NCI-H526 (cell line): ENCODE measurements at regions not wholly inside any gene's neighbourhood (a gene's known extent, or its start where the extent isn't known, plus 50 kb on each side); places are given as distances from the start of the nearest gene placed in this dataset.

Experiments
- DNase-seq, 2 experiments: peaks; one replicate each; lab custom pipeline; 2025; lab: John Stamatoyannopoulos, UW

DNA sequence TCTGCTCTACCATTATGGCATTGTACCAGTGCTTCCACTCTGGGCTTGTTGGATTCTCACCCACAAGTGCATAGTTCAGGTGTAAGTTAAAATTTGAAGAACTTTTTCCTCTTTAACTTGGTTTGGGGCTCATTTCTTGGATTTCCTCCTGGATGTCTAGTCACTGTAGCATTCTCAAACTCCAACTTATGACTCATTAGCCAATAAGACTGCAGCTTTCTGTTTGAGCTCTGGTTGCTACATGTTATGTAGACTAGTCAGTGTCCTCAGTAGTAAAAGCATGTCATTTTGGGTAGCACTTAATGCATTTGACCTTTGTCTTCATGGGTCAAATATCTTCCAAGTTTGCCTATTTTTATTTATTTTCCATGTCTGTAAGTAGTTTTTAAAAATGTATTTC is 790.8 kb downstream of the BRINP1 start:
- DNase-seq = no peak

DNA sequence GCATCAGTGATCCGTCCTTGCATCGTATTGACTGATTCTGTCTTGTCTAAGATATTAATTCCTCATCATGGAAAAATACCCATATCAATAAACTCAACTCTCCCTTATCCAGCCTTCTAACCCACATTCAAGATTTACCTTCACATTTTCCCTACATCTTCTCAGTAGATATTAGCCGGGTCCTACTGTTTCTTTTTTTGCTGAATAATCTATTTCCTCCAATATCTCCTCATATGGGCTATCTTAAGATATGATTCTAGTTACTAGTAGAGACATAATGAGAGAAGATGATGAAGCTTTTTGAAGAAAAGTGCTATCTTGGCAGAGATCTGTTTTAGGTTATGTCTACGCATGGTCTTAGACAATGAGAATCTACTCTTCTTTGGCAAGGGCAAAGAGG is 785.8 kb downstream of the BRINP1 start:
- DNase-seq = no peak

DNA sequence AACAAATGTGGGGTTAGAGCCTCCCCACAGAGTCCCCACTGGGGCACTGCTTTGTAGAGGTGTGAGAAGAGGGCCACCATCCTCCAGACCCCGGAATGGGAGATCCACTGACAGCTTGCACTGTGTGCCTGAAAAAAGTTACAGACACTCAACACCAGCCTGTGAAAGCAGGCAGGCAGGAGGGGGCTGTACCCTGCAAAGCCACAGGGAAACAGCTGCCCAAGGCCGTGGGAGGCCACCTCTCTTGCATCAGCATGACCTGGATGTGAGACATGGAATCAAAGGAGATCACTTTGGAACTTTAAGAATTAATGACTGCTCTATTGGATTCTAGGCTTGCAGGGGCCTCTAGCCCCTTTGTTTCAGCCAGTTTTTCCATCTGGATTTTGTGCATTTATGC is 782.3 kb downstream of the BRINP1 start:
- DNase-seq = no peak

DNA sequence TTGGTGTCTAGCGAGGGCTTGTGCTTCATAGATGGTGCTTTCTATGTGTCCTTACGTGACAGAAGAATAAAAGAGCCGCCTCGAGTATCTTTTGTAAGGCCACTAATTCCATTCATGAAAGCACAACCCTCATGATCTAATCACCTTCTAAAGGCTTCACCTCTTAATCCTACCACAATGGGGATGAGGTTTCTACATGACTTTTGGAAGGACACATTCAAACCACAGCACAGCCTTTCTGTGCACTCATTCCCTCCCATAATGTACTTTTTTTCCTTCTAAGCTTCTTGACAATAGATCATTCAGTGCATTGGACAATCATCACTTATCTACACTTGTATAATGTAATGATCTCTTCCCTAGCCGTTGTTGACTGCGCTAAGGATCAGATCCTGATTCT is 774.8 kb downstream of the BRINP1 start:
- DNase-seq = no peak

DNA sequence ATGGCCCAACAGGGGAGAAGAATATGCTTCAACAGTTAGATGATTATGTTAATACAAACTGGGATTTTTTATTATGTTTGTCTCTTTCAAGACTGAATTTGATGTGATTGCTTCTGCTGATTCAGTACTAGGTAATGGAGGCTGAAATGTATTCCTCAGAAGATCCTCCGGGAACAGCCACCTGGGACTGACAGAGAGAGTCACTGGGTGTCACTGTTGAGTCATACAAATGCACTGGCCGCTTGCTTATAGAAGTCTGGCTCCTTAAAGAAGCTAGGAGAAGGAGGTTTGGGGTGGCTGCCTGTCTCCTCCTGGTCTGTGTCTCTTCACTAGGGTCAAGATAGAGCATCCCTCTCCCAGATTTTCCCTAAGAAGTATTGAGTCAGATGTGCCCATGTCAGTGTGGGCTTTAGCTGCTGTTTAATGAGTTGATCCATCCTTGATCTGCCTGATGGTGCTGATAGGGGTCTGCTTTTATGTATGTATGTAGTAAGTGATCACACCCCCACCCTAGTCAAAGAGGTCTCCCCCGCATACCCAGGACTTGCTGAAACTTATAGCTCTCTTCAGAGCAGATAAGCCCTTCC is 773.4 kb downstream of the BRINP1 start:
- peak in 1 of 2 experiments; percentile 1 for DNase-seq

DNA sequence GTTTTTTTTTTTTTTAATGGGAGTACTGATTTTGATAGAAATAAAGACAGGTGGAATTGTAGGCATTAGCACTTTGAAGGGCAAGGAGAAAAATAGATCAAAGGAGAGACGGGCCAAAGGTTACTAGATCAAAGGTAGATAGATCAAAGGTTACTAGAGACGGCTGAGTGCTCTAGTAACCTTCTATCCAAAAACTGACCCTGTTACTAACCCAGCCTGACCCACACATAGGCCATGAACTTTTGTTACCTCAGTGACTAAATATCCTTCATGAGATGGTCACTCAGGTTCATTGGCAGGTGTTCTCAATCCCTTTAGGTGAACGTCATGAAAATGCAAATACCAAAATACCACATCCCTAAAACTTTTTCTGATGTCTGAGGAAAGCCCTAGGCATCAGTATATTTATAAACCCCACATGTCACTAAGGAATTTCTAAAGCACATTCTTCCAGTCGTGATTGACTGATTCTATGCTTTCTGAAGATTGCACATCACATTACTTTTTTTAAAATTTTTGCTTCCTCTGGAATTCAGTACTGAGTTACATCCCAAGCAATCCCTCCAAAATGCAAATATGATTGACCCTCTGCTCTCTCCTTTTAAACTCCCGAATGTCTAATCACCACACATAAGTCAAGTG is 772.7 kb downstream of the BRINP1 start:
- no peak for DNase-seq

DNA sequence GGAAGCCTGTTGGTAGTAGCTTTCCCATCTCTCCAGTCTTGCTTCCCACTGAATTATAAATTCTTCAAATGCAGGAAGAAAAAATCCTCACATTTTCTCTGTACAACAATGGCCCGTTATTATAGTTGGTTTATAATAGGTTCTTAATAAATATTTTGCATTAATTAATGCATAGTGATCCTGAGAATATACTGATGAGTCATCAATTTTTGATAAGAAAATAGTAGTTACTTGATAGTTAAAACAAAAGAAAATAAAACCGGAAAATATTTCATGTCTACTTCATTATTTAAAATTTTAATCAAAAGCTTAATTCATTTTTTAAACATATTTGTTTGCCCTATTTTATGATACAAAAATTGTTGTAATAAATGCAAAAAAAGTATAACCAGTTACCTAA is 762.6 kb downstream of the BRINP1 start:
- no peak for DNase-seq

DNA sequence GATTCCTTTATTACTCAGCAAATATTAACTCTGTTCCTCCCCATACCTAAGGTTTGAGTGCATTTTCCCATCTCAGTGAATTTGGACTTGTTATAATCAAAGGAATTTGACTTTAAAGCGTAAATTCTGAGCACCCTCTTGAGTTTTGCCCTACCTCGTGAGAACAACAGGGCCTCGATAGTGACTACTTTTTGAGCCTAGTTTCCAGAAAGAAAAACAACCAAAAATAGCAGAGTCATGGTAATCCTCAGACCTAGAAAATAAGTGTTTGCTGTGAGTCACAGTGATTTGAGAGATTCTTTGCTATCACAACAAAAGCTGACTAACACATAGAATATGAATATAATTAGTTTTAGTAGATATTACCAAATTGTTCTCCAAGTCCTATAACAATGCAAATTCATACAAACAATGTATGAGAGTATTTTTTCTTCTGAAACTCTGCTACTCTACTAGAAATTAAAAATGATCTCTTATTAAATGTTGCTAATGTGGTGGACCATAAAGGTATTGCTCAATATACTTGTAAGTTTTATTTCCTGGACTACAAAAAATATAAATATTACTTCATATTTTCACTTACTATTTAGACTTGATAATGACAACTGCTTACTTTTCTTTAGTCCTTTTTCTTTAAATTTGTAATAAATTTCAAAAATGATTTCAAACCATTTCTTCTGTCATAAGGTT is 759.7 kb downstream of the BRINP1 start:
- no peak for DNase-seq

DNA sequence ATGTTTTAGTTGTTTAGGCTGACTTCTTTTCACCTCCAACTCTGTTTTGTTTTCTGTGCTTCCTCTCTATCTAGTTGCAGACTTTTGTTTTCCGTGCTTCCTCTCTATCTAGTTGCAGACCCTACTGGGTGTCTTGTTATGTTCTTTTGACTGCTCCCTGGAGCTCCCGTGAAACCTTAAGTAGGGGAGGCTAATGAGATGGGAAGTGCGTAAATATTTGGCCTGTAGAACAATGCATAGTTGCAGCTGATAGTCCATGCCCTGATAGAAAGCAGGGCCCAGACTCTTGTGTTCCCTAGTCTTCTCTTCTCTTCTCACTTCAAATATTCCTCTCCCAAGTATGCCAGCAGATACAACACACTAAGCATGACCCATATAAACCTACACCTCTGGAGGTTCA is 757.0 kb downstream of the BRINP1 start:
- no peak for DNase-seq

DNA sequence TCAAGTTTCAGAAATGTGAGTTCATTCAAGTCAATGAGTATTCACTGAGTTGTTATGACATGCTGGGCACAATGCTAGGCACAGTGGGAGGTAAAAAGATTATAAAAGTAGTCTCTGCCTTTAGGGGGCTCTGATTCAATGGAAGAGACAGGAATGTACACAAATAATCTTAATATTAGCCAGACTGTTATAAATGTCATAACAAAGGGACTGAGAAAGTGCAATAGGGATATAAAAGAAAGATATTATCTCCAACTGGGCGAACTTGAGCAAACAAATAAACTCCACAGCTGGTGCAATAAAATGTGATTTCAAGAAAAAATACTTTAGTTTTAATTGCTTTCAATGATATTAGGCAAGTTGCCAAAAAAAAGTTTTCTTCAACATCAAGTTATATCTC is 755.2 kb downstream of the BRINP1 start:
- no peak for DNase-seq

DNA sequence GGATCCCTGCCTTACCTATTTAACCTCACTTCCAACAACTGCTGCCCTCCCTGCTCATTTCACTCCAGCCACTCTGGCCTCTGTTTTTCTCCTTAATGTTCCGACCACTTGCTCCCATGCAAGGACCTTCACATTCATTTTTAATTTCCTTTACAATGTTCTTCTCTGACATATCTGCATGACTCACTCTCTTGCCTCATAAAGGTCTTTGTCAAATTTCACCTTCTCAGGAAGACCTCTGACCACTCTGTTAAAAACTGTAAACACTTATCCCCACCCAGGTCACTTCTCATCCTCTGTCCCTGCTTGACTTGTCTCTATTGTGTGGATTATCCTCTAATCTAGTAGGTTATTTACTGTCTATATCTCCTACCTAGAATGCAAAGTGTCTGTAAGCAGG is 751.2 kb downstream of the BRINP1 start:
- no peak for DNase-seq

DNA sequence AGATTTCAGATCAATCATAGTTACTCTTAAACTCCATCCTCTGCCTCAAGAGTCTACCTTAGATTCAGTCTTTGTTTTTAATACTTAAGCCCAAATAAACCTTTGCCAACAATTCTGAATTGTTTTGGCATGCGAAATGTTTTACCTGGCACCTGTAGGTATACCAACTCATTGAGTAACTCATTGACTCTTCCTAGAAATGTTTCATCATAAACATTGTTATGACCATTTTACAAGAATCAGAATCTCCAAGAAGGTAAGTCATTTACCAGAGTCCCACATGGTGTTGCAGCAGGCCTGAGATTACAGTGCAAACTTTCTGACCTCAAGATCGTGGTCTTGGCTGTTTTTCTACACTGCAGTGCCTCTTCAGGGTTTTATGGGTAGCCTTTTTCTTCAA is 750.4 kb downstream of the BRINP1 start:
- DNase-seq = no peak

DNA sequence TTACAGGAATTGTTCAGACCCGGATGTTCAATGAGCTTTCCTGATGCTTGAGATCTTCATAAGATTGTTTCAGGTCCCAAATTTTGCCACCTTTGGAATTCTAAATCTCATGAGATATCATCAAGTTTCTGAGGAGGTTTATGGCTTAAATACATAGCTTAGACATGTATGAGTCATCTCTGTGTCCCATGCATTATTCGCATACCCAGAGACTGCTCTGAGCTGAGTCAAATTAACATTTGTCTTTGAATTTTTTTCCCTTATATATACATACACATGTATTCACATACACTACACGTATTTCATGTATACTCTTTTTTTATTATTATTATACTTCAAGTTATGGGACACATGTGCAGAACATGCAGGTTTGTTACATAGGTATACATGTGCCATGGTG is 744.6 kb downstream of the BRINP1 start:
- no peak for DNase-seq

DNA sequence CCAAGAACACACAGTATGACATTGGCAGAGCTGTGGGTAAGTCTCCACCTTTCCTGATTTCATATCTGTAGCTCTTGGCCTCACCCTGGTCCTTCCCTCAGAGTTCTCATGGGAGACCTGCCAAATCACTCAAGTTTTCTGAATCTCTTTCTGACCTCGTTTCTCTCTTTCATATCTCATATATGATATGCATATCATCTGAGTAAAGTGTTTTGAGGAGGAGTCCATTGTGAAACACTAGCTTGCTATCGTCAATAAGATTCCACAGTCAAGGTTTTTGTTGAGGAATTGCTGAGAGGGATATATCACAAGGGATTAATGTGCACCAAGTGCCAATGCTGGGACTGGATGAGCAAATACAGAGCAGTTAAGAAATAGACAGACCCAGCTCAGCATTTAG is 739.2 kb downstream of the BRINP1 start:
- DNase-seq = no peak

DNA sequence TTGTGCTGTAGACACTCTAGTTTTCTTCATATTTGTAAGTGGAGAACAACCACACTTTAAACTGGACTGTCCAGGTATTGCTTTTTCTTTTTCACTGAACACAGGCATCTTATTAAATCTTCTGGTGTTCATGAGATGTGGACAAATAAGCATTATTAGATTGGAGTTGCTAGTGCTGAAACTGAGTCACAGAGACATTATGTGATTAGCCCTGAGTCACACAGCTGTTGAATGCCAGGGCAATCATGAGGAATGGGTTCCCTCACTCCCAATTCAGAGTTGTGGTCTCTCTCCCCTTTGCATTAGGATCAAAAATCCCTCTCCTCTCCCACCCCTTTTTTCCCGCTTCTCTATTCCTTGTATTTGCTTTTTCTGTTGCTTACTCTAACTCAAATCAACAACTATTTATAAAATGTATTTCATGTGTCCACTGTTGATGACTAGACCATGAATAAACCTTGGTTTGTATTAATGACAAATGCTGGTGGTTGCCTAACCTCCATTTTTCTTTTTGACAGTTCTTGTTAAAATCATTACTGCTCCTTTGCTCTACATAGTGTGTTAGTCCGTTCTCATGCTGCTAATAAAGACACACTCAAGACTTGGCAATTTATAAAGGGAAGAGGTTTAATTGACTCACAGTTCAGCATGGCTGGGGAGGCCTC is 738.2 kb downstream of the BRINP1 start:
- DNase-seq = no peak

DNA sequence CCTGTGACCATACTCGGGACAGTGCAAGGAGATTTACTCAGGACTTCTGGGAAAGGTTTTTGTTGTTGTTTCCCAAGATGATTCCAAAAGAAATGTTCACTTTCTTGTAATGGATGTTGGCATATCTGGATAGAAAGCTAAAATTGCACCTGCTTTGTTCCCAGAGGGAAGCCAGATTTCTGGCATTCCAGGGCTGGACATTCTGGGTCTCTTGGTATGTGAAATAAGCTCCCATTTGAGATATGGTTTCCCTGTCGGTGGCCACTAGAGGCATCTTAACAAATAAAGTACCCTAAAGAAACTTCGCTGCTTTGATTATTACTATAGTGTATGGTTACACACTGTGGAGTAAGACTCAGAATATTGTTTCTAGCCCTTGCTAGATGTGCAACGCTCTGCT is 737.3 kb downstream of the BRINP1 start:
- no peak for DNase-seq

DNA sequence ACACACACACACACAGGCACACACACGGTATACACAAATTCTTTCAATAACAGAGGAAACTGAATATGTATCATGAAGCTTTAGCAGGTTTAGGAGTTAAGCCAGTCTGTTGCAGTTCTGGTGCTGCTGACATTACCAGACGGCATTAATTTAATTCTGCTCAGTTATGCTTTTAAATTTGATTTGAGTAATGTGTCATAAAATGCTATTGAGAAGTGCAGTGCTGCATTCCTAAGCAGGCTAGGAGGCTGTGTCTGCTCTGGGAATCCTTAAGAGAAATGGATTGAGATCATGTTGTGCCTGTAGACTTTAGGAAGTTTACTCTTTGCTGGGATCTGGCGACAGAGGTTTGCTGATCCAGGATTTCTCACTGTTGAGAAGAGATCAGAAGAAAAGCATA is 733.8 kb downstream of the BRINP1 start:
- DNase-seq = no peak

DNA sequence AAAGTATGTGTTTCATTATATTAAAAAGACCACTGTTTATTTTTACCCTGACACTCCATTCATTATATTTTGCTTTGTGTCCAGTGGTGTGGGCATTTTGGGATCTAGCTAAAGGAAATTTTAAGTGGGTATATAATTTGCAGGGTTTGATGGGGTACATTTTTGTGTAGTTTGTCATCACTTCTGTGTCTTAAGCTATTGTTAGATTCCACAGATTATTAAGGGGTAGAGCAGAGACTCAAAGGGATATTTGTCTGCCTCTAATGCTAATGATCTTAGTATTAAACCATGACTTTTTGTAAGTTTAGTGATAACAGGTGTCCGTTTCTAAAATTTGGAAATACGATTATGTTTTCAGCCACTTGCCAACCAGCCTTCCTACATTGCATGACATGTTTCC is 731.6 kb downstream of the BRINP1 start:
- no peak for DNase-seq

DNA sequence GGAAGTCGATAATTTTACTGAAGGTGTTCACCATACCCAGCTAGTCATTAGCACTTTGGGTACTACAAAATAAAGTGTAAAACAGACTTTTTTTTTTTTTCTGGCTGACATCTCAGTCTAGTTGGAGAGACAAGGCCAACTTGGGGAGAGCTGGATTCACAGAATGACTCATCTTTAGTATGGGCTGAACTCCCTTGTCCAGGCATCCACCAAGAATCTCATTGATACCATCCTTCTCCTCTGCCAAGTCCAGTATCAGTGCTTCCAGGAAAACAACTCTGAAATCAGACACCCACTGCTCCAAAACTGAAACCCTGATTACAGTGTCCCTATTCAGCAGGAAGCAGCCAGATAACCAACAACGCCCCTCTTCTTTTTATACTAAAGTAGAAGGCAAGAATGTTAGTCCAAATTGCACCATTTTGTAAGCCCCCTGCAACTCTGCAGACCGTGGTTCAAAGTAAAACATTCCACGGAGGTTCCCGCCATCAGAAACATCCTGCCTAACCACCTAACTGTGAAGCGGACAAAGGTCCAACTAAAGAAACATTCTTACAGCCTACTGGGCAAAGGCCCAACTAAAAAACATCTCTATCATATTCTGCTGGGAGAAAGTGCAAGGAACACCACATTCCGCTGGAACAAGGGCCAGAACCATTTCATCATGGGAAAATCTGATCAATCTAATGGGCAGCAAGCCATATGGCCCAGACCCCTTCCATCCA is 728.2 kb downstream of the BRINP1 start:
- DNase-seq = no peak

DNA sequence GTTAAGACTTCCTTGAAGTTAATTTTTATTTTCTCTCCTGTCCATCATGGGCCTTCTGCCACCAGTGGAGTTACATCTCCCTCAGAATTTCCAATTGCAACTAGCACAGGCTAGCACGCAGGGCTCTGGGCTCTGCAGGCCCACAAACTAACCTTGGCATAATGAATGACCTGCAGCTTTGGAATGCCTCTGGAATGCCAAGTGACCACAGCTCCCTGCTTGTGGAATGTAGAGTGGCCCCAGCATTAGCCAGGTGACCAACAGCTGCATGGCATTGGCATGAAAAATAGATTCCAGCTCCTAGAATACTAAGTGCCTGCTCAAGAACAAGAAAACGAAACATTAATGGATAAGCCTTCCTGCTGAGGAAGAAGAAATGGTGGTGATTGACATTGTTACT is 726.1 kb downstream of the BRINP1 start:
- DNase-seq = no peak

DNA sequence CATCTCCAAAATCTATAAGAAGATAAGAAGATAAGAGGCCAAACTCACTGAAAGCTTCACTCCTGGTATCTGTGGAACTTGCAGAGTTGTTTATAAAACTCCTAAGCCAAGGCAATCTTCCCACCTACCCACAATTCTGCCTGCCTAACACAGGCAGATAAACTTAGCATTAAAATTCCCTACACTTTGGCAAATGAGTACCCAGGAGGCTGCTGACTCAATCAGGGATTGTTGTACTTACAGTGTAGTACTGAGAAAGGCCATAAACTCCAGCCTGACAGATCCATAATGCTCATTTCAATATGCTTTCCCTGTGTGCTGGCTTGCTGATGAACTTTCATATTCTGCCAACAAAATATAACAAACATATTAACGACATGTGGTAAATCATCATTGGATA is 725.2 kb downstream of the BRINP1 start:
- DNase-seq = no peak

DNA sequence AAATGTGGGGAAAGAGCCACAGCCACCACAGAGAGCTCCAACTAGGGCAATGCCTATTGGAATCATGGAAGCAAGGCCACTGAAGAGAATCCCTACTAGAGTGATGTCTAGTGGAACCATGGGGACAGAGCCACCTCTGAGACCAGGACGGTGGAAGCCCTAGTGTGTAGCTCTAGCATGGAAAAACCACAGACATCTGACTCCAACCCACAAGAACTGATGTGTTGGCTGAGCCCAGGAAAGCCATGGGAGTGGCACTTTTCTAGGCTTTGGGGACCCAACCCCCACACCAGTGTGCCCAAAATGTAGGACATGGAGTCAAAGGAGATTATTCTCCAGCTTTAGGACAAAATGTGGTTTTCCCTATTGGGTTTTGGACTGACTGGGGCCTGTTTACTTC is 721.9 kb downstream of the BRINP1 start:
- no peak for DNase-seq

DNA sequence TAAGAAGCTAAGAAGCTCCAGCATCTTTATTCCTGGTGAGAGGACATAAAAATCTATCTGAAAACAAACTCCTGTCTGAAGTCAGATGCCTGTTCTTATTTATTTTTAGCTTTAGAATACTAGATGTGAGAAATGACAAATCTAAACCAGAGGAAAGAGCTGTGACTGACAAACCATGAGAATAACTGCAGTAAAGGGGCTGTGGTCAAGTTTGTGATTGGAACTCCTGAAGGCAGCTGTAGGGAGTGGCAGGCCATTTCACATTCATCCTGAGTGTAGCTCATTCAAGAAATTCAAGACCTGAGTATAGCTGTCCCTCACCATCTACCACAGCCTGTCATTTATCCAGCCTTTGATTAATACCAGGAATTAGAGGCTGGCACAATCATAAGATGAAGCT is 718.8 kb downstream of the BRINP1 start:
- DNase-seq = no peak
